HG03439 (cell line): ENCODE measurements at regions not wholly inside any gene's neighbourhood (a gene's known extent, or its start where the extent isn't known, plus 50 kb on each side); places are given as distances from the start of the nearest gene placed in this dataset.
"Not testable (repeated sequence)": the region's sequence is repeated elsewhere in the genome, so short reads cannot be mapped to it uniquely, and the experiment has no call there.

Experiments used
- ATAC-seq: cut with Tn5 transposase; IDR thresholded peaks from one replicate; pipeline ENCODE4 v1.9.1; 2021; ENCODE audit warnings: mild to moderate bottlenecking, moderate library complexity; ENCODE audit not compliant: unreplicated experiment

- no peak for ATAC-seq
Measured at GRCh38 chr10:80938903-80939302, 401.2 kb downstream of the SH2D4B start.

- peak; percentile 74 for ATAC-seq
Measured at GRCh38 chr10:80945264-80945880, 407.7 kb downstream of the SH2D4B start.

GRCh38 chr10:80946073-80946472, 408.4 kb downstream of the SH2D4B start:
- no peak for ATAC-seq

GRCh38 chr10:80946957-80947726, 409.4 kb downstream of the SH2D4B start:
- no peak for ATAC-seq

- no peak for ATAC-seq
Measured at GRCh38 chr10:80949785-80950184, 412.1 kb downstream of the SH2D4B start.

- no peak for ATAC-seq
Measured at GRCh38 chr10:80952436-80952835, 414.7 kb downstream of the SH2D4B start.

- ATAC-seq: no peak
Measured at GRCh38 chr10:80957161-80957560, 419.5 kb downstream of the SH2D4B start.

- ATAC-seq: no peak
Measured at GRCh38 chr10:80964179-80964578, 426.5 kb downstream of the SH2D4B start.

- no peak for ATAC-seq
Measured at GRCh38 chr10:80964955-80965614, 427.4 kb downstream of the SH2D4B start.

- no peak for ATAC-seq
Measured at GRCh38 chr10:80966326-80966986, 428.8 kb downstream of the SH2D4B start.

- ATAC-seq: not testable (repeated sequence)
Measured at GRCh38 chr10:80967357-80967756, 429.7 kb downstream of the SH2D4B start.

- no peak for ATAC-seq
Measured at GRCh38 chr10:80968903-80969302, 431.2 kb downstream of the SH2D4B start.

GRCh38 chr10:80971461-80971860, 433.8 kb downstream of the SH2D4B start:
- no peak for ATAC-seq

- ATAC-seq: no peak
Measured at GRCh38 chr10:80976658-80977057, 439.0 kb downstream of the SH2D4B start.

- ATAC-seq: no peak
Measured at GRCh38 chr10:80985102-80985501, 447.4 kb downstream of the SH2D4B start.

GRCh38 chr10:80986596-80986995, 448.9 kb downstream of the SH2D4B start:
- ATAC-seq: no peak

GRCh38 chr10:80988755-80989154, 451.1 kb downstream of the SH2D4B start:
- ATAC-seq: no peak

GRCh38 chr10:80996615-80997193, 459.0 kb downstream of the SH2D4B start:
- ATAC-seq: no peak

- ATAC-seq: no peak
Measured at GRCh38 chr10:81000781-81001180, 463.1 kb downstream of the SH2D4B start.

- no peak for ATAC-seq
Measured at GRCh38 chr10:81002382-81002781, 464.7 kb downstream of the SH2D4B start.

- no peak for ATAC-seq
Measured at GRCh38 chr10:81007872-81008271, 470.2 kb downstream of the SH2D4B start.
